Pulmonary artery endothelial cell (primary cell): ENCODE measurements at regions not wholly inside any gene's neighbourhood (a gene's known extent, or its start where the extent isn't known, plus 50 kb on each side); places are given as distances from the start of the nearest gene placed in this dataset.

ENCODE experiments used
- DNase-seq: peaks from one replicate; pipeline ENCODE4 v3.0.0-alpha.2; 2011; ENCODE audit warnings: low read depth, low spot score

GRCh38 chr2:105596411-105596921, 148.2 kb upstream of the NCK2 start:
- DNase-seq, result no peak

DNA sequence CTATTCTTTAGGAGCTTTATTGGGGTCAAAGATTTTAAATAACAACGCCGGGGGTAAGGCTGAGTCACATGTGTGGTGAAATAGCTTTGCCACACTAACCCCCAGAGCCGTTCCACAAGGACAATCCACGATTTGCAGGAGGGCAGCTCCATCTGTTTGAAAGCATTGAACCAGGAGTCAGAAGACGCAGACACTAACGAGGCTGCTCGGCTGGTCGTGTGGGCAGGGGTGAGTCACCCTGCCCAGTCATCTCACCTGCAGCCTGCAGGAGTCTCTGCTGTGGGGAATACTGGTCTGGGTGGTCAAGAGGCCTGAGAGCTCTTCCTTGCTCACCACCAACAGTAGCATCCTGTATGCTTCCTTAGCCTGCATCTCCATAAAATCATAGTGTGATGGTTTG, 149.2 kb upstream of the NCK2 start:
- DNase-seq, result no peak

GRCh38 chr2:105593221-105593967, 151.3 kb upstream of the NCK2 start:
- no peak for DNase-seq

DNA sequence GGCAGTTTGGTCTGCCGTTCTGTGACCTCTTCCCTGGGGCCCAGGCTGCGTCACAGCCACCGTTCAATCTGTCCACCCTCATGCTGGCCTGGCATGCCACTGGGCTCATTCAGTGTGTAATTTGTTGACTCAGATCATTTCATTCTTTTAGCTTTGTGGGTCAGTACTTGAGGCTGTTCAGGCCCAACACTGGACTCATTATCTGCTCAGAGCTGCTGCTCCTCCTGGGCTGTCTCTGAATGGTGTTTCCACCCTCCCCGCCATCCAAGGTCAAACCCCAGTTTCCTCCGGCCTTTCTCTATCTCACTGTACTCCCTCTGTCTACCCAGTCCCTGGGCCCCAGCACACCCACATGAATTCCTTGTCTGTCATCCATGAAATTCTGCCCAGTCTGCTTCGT, 152.4 kb upstream of the NCK2 start:
- DNase-seq, result no peak

DNA sequence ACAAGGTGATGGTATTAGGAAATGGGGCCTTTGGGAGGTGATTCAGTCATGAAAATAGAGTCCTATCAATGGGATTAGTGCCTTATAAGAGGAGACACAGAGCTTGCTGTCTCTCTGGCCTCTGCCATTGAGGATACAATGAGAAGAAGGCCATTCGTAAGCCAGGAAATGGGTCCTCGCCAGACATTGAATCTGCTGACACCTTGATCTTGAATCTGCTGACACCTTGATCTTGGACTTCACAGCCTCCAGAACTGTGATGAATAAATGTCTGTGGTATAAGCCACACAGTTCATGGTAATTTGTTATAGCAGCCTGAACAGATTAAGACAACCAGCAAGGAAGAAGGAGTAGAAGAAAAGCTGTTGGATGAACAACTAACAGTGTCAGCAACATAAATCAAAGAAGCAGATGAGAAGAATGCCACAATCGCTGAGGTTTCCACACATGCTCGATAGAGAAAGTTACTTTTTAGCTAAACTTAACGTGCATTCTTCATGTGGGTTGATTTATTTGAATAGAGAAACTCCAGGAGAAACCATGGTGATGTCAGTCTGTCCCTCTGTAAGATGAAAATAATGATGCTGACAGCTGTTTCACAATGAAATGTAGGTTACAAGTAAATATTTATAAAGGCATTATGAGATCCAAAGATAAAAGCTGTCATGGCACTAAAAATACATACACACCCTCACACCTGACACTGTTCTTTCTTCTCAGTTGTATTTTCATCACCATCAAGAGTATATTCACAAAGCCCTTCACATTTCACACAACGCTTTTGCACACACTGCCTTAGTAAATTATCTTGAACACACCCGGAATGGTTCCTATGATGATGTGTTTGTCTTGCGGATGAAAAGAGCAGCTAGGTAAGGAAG, 153.7 kb upstream of the NCK2 start:
- DNase-seq, result no peak

- no peak for DNase-seq
Measured at GRCh38 chr2:105588581-105588980, 156.1 kb upstream of the NCK2 start.

- DNase-seq, result no peak
Measured at GRCh38 chr2:105587637-105588036, 157.1 kb upstream of the NCK2 start.

GRCh38 chr2:105584435-105585010, 160.2 kb upstream of the NCK2 start:
- no peak for DNase-seq

GRCh38 chr2:105582952-105583660, 161.6 kb upstream of the NCK2 start:
- DNase-seq, result no peak

DNA sequence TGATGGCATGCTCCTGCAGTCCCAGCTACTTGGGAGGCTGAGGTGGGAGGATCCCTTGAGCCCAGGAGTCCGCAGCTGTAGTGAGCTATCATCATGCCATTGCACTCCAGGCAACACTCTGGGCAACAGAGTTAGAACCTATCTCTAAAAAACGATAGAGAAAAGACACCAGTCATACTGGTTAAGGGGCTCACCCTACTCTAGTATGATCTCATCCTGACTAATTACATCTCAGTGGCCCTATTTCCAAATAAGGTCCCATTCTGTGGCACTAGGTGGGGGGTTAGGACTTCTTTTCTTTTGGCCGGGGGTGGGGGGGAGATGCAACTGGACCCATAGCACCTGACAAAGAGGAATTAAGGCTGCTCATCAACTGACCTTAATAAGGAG, 163.2 kb upstream of the NCK2 start:
- DNase-seq, result no peak

GRCh38 chr2:105580870-105581554, 163.7 kb upstream of the NCK2 start:
- DNase-seq, result no peak

DNA sequence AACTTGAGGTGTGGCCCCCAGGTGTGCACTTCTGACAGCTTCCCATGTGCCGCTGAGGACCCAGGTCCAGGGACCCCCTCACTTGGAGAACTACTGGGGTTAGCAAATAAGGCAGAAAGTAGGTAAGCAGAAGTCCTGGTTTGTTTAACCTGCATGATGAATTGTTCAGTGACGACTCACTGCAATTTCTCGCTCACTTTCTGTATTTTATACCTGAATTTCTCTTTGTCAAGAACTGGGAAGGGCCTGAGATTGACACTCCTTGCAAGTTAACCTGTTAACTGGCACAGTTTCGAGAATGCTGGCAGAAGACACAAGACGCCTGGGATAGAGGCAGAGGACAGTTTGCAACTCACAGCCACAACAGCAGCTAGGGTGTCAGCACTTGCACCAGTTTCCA, 164.5 kb upstream of the NCK2 start:
- DNase-seq, result no peak

DNA sequence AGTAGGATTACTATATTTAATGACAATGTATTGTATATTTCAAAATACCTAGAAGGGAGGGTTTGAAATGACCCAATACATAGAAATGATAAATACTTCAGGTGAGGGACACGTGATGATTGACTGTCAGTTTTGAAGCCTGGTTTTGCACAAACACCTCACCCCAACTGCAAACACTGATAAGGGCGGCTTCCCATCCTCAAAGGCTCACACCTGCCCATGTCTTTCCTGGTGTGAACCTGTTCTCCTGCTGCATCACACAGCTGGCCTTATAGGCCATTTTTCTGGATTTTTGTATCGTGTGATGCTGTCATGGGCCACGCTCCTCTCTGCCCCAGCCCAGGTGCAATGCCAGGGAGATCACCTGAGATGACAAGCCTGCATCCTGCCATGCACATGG, 166.5 kb upstream of the NCK2 start:
- no peak for DNase-seq

DNA sequence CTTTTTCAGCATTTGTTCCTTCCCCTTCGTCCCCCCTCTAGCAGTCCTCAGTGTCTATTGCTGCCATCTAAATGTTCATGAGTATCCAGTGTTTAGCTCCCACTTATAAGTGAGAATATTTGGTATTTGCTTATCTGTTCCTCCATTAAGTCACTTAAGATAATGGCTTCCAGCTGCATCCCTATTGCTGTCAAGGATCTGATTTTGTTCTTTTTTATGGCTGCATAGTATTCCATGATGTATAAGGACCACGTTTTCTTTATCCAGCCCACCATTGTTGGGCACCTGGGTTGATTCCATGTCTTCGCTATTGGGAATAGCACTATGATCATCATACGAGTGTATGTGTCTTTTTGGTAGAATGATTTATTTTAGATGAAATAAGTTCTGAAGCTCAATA, 166.9 kb upstream of the NCK2 start:
- DNase-seq, result no peak

- no peak for DNase-seq
Measured at GRCh38 chr2:105576440-105577241, 168.1 kb upstream of the NCK2 start.

GRCh38 chr2:105576050-105576439, 168.7 kb upstream of the NCK2 start:
- no peak for DNase-seq

GRCh38 chr2:105575499-105576025, 169.2 kb upstream of the NCK2 start:
- no peak for DNase-seq

DNA sequence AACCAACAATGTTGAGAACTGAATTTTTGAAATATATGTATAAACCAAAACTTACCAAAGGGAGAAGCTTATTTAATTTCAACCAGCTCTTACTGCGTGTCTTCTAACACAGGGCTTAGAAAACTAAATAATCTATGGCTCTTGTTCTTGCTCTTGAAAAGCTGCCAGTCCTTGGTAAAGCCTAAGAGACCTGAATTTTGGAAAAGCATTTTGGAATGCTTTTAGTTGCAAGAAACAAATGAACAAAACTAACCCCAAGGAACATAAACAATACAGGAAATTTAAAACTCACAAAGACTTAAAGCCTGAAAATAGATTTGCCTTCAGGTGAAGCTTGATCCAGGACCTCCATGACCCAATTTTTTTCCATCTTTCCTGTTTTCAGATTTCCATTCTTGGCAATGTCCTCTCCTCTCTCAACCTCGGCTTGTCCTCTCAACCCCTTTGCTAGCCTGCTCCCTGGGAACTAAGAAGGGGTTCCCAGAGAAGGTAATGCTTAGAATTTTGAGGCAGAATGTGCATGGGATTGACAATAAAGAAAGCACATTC, 169.8 kb upstream of the NCK2 start:
- DNase-seq, result no peak

DNA sequence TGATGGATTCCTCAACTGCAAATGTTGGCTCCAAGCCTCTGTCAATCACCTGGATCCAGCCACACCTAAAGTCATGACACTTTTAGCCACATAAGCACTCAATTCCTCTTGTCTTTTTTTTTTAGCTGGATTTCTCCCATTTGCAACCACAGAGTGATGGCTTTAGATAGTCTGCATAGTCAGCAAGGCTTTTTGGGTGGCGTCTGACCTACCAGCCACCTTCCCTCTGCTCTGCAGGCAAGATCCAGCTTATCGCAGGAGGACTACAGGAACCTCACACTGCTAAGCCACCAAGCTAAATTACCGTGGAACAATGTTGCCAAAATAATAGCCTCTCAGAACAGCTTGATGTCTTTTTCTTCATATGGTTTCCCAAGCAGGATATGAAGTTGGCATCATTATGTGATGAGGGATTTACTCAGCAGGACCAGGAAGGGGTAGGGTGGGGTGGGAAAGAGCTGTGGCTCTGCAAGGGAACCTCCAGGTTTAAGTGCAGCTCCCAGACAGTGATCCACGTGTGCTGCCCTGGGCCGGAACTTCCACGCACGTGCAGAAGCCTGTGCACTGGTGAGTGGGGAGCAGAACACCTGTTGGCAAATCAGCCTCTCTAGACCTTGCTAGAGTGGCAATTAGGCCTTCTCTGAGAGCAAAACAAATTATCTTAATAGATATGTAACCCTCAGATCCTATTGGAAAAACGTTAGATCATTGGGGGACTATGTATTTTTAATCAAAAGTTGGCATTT, 170.6 kb upstream of the NCK2 start:
- no peak for DNase-seq
